ENCODE measurements at regions not wholly inside any gene's neighbourhood (a gene's known extent, or its start where the extent isn't known, plus 50 kb on each side); places are given as distances from the start of the nearest gene placed in this dataset.
A peak's percentile ranks its signal among the peaks of the same experiment; 100 is the strongest.

GRCh38 chr5:53330491-53330890 is 149.9 kb upstream of the FST start:
- Histone ChIP-seq H3K4me3 (ENCODE audit: low read depth, low read length) (no peak overlapping the region), H3K27me3 (ENCODE audit: control insufficient read depth, insufficient read depth, low read length) (no peaks in the 10 kb centered on the region), H3K36me3 (ENCODE audit: control insufficient read depth, insufficient read depth, low read length) (no peaks in the 10 kb centered on the region)
- FAIRE-seq = no peak
- TF ChIP-seq, protein P1, sequence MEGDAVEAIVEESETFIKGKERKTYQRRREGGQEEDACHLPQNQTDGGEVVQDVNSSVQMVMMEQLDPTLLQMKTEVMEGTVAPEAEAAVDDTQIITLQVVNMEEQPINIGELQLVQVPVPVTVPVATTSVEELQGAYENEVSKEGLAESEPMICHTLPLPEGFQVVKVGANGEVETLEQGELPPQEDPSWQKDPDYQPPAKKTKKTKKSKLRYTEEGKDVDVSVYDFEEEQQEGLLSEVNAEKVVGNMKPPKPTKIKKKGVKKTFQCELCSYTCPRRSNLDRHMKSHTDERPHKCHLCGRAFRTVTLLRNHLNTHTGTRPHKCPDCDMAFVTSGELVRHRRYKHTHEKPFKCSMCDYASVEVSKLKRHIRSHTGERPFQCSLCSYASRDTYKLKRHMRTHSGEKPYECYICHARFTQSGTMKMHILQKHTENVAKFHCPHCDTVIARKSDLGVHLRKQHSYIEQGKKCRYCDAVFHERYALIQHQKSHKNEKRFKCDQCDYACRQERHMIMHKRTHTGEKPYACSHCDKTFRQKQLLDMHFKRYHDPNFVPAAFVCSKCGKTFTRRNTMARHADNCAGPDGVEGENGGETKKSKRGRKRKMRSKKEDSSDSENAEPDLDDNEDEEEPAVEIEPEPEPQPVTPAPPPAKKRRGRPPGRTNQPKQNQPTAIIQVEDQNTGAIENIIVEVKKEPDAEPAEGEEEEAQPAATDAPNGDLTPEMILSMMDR (IDR thresholded peaks at IDR 0.05; ENCODE audit: insufficient read depth, low read length, severe bottlenecking) = no peak
- no peak for DNase-seq (ENCODE audit: low read depth)

- H3K27me3 ChIP-seq (ENCODE audit: control insufficient read depth, insufficient read depth, low read length) = no peaks in the 10 kb centered on the region
- DNase-seq (ENCODE audit: low read depth) (peak; percentile 99), FAIRE-seq (peak; percentile 94)
- TF ChIP-seq, protein P1 (IDR thresholded peaks at IDR 0.05; ENCODE audit: insufficient read depth, low read length, severe bottlenecking) = no peak
- no peak overlapping the region for H3K4me3 ChIP-seq (ENCODE audit: low read depth, low read length)
- H3K36me3 ChIP-seq (ENCODE audit: control insufficient read depth, insufficient read depth, low read length) = no peaks in the 10 kb centered on the region
Measured at GRCh38 chr5:53331463-53331862, 149.0 kb upstream of the FST start.

GRCh38 chr5:53333160-53333559 is 147.3 kb upstream of the FST start:
- H3K36me3 ChIP-seq (ENCODE audit: control insufficient read depth, insufficient read depth, low read length) = no peaks in the 10 kb centered on the region
- no peak overlapping the region for H3K4me3 ChIP-seq (ENCODE audit: low read depth, low read length)
- peak; percentile 64 for FAIRE-seq
- TF ChIP-seq, protein P1 (IDR thresholded peaks at IDR 0.05; ENCODE audit: insufficient read depth, low read length, severe bottlenecking) = no peak
- peak; percentile 99 for DNase-seq (ENCODE audit: low read depth)
- no peaks in the 10 kb centered on the region for H3K27me3 ChIP-seq (ENCODE audit: control insufficient read depth, insufficient read depth, low read length)

GRCh38 chr5:53334431-53334941 is 145.9 kb upstream of the FST start:
- Histone ChIP-seq H3K36me3 (ENCODE audit: control insufficient read depth, insufficient read depth, low read length) (no peaks in the 10 kb centered on the region), H3K4me3 (ENCODE audit: low read depth, low read length) (no peak overlapping the region), H3K27me3 (ENCODE audit: control insufficient read depth, insufficient read depth, low read length) (no peaks in the 10 kb centered on the region)
- peak; percentile 98 for FAIRE-seq
- TF ChIP-seq, protein P1 (IDR thresholded peaks at IDR 0.05; ENCODE audit: insufficient read depth, low read length, severe bottlenecking) = no peak
- peak; percentile 99 for DNase-seq (ENCODE audit: low read depth)

- FAIRE-seq (peak; percentile 55), DNase-seq (ENCODE audit: low read depth) (peak; percentile 68)
- Histone ChIP-seq H3K4me3 (ENCODE audit: low read depth, low read length) (no peak overlapping the region), H3K27me3 (ENCODE audit: control insufficient read depth, insufficient read depth, low read length) (no peaks in the 10 kb centered on the region), H3K36me3 (ENCODE audit: control insufficient read depth, insufficient read depth, low read length) (no peaks in the 10 kb centered on the region)
- TF ChIP-seq, protein P1 (IDR thresholded peaks at IDR 0.05; ENCODE audit: insufficient read depth, low read length, severe bottlenecking) = peak; percentile 28
Measured at GRCh38 chr5:53335115-53335514, 145.3 kb upstream of the FST start.

- TF ChIP-seq, protein P1 (IDR thresholded peaks at IDR 0.05; ENCODE audit: insufficient read depth, low read length, severe bottlenecking) = no peak
- no peak for FAIRE-seq
- peak; percentile 77 for DNase-seq (ENCODE audit: low read depth)
Measured at GRCh38 chr5:53337827-53338226, 142.6 kb upstream of the FST start.

More at GRCh38 chr5:53337827-53338226, 142.6 kb upstream of the FST start:
- Histone ChIP-seq H3K36me3 (ENCODE audit: control insufficient read depth, insufficient read depth, low read length) (no peaks in the 10 kb centered on the region), H3K27me3 (ENCODE audit: control insufficient read depth, insufficient read depth, low read length) (no peaks in the 10 kb centered on the region), H3K4me3 (ENCODE audit: low read depth, low read length) (no peak overlapping the region)
